CD4-positive, alpha-beta T cell treated with Interleukin-6 at 100 ng/mL for 8 hours (primary cell): ENCODE measurements at regions not wholly inside any gene's neighbourhood (a gene's known extent, or its start where the extent isn't known, plus 50 kb on each side); places are given as distances from the start of the nearest gene placed in this dataset.

Source experiments
- DNase-seq: peaks from one replicate; pipeline ENCODE4 v3.0.0-alpha.2; 2020; ENCODE audit warnings: mixed read lengths, low spot score

- DNase-seq = no peak
Measured at GRCh38 chr3:124674336-124674735, 55.9 kb upstream of the UMPS start.

GRCh38 chr3:124676236-124676635 lies 54.0 kb upstream of the UMPS start:
- DNase-seq = no peak

GRCh38 chr3:124679048-124679638 lies 51.1 kb upstream of the UMPS start:
- no peak for DNase-seq
